ENCODE measurements at regions not wholly inside any gene's neighbourhood (a gene's known extent, or its start where the extent isn't known, plus 50 kb on each side); places are given as distances from the start of the nearest gene placed in this dataset.

DNA sequence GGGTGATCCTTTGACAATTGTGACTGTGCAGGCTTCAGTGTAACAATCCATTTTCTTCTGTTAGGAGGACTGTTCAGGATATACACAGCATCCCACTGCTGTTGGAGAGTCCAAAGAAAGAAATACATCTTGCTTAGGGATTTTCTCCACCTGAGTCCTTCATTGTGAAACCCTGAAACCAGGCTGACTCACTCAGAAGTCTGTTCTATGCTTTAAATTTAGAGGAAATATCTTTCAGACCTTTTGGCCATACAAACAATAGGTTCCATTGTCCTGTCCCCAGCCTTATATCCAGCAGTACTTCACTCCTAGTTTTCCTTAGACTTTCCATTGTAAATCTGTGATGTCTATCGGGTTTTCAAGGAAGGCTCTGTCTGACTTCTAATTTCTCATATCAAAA, 379.1 kb downstream of the SUCLA2 start:
- no peak for DNase-seq (ENCODE audit: low spot score)

- peak; percentile 4 for DNase-seq (ENCODE audit: low spot score)
These were observed 389.3 kb downstream of the SUCLA2 start for GRCh38 chr13:47611664-47612288.

- no peak for DNase-seq (ENCODE audit: low spot score)
These were observed 390.4 kb downstream of the SUCLA2 start for GRCh38 chr13:47610687-47611086.

DNA sequence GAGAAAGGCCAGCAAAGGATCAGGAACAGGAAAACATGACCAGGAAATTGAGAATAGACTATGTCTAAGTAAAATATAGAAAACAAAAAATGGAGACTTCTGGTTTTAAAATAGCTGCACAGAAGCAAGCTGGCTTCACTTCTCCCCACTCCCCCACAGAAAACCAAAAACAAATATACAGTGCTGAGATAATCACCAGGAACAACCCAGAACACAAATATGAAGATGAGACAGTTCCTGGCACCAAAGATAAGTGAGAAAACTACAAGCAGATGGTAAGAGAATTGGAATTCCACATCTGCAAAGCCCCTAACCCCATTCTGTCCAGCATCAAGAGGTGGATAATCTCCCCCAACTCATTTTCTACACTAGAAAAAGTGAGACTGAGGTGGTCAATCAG, 397.7 kb downstream of the SUCLA2 start:
- DNase-seq (ENCODE audit: low spot score): no peak

- peak; percentile 7 for DNase-seq (ENCODE audit: low spot score)
These were observed 402.6 kb downstream of the SUCLA2 start for GRCh38 chr13:47598340-47598911.

GRCh38 chr13:47594833-47595232, 406.2 kb downstream of the SUCLA2 start:
- peak; percentile 19 for DNase-seq (ENCODE audit: low spot score)

DNA sequence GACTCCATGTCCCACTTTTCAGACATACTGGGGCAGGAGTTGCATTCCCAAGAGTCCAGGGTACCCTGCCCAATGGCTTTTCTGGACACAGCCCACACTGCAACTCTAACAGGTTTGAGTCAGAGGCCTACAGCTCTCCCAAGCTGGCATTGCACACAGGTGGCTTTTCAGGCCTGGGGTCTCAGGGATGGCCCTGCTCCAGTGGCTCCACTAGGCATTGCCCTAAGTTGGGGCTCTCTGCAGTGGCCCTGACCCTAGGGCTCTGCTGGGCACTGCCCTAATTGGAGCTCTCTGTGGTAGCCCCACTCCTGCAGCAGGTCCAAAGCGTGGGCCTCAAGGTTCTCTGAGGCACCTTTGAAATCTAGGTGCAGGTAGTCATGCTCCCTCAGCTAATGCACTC, 408.8 kb downstream of the SUCLA2 start:
- no peak for DNase-seq (ENCODE audit: low spot score)

GRCh38 chr13:47588676-47589075, 412.4 kb downstream of the SUCLA2 start:
- DNase-seq (ENCODE audit: low spot score): no peak

DNA sequence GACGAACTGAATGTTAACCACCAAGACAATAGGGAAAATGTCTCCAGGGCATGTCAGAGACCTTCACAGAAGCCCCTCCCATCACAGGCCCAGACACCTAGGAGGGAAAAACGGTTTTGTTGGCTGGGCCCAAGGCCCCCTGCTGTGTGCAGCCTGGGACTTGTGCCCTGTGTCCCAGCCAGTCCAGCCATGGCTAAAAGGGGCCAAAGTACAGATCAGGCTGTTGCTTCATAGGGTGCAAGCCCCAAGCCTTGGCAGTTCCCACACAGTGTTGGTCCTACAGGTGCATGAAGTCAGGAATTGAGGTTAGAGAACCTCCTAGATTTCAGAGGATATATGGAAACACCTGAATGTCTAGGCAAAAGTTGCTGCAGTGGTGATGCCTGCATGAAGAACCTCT, 428.7 kb downstream of the SUCLA2 start:
- DNase-seq (ENCODE audit: low spot score): no peak

- DNase-seq (ENCODE audit: low spot score): no peak
These were observed 437.0 kb downstream of the SUCLA2 start for GRCh38 chr13:47564041-47564440.

DNA sequence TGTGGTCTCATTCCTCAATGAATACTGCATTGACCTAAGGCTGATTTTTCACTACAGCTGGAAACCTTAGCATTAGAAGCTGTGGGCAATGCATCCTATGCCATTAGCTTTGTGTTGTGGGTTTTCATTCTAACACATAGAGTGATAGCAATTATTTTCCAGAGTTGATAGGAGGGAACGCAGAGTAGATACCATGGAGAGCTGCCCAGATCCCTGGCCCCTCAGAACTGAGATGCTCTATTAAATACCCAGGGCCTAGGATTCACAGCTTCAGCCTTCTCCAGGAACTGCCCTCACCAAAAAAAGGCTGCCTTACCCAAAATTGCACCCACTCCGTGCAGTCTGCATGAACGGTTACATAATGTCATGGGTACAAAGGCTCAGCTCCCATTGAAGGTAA, 444.4 kb downstream of the SUCLA2 start:
- DNase-seq (ENCODE audit: low spot score): no peak

DNA sequence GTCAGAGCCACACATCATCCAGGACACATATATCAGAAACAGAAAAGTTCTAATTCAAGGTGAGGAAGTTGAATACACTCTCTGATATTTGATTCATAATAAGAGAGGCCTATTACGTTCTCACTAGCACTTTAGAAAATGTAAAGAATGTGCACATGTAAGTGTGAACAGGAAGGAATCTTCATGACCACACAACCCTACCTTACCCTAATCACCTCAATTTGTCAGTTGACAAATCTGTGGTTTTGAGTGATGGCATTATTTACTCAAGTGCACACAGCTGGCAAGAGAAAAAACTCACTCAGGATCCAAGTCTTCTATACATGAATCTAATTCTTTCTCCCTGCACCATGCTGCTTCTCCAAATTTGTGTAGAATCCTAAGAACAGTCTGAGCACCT, 445.8 kb downstream of the SUCLA2 start:
- DNase-seq (ENCODE audit: low spot score): peak; percentile 5

GRCh38 chr13:47553329-47553977, 447.6 kb downstream of the SUCLA2 start:
- no peak for DNase-seq (ENCODE audit: low spot score)

GRCh38 chr13:47549219-47549752, 451.8 kb downstream of the SUCLA2 start:
- no peak for DNase-seq (ENCODE audit: low spot score)

DNA sequence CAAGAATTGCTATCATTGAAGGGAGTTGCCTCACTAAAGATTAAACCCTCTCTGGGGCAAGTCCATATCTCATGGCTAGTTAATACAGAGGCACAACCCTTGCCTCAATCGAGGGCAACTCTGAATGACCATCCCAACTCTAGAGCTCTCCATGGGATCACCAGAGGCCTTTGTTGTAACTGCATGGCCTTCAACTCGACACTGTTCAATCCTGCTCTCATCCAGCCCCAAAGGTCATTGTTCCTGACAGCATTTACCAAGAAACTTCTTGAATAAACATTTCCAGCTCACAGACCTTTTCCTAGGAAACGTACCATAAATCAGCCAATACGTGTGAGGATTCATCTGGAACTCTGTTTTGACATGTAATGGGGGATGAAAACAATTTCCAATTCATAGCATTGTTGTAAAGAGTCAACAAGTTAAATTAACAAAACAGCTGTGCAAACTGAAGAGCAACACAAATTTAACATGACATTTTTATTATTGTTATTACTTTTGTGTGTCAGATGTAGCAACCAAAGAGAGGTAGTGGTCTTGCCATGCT, 452.7 kb downstream of the SUCLA2 start:
- DNase-seq (ENCODE audit: low spot score): no peak

DNA sequence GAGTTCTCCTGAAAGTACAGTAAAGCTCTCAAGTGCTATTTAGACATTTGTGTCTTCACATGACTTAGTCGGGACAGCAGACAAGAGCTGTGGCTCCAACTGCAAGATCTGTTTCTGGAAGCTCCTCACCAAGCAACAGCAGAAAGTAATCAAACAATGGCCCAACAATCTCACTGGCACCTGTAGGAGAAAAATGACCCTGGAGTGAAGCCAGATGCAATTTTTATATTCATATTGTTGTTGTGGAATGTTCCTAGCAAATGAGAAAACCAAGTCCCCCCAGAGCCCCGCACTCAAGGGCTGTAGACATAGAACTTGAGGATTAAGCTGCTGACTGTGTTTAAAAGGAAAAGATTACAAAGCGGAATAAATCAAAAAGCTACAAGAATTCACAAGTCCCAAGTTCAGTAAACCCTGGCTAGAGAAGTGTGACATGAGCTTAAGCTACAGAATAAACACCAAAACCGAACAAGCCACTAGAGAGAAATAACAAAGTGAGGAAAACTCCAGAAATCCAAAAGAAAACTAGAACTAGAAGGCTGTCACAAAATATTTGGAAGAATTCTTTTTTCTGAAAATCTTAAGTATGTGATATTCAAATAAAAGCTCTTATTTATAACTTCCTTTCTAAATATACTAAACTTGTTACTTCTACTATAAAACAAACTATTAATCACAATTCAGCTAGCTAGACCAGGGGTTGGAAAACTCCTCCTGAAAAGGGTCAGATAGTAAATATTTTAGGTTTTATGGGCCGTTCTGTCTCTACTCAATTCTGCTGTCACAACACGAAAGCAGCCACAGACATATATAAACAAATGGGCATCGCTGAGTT, 454.5 kb downstream of the SUCLA2 start:
- no peak for DNase-seq (ENCODE audit: low spot score)

DNA sequence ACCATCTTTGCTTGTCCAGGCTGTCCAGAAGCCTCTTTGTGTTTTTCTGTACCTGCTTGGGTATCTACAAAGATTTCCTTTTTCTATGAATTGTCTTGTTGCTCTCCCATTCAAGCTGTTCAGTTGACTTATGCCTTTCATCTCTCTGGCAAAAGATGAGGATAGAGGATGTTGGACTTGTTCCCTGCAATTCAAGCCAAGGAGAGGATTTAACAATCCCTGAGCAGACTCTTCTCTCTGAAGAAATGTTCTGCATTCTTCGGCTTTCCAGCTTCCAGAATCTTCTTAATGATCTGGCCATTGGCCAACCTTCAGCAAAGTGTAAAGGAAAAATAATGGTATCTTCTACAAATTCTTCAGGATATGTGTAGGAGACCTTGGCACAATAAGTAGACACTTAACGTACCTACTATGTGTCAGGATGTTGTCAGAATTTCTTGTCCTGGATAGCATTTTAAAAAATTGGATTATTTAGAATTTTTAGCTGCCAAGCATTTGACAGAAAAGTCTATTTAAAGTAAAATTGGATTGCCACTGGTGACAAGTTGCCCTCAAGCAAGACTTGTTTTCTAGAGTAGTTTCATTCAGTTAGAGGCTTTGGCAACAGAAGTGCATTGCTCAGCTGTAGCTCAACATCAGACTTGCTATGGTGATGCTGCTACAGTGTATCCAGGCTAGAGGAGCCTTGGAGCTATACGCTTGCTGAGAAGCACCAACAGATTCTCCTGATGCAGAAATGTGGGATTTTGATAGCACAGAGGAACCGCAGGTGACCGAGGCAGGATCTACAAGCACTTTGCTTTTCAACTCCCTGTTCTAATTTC, 455.7 kb downstream of the SUCLA2 start:
- no peak for DNase-seq (ENCODE audit: low spot score)

GRCh38 chr13:47539317-47539716, 461.8 kb downstream of the SUCLA2 start:
- no peak for DNase-seq (ENCODE audit: low spot score)

- DNase-seq (ENCODE audit: low spot score): no peak
These were observed 477.3 kb downstream of the SUCLA2 start for GRCh38 chr13:47523771-47524170.

GRCh38 chr13:47521890-47522487, 479.1 kb downstream of the SUCLA2 start:
- no peak for DNase-seq (ENCODE audit: low spot score)

DNA sequence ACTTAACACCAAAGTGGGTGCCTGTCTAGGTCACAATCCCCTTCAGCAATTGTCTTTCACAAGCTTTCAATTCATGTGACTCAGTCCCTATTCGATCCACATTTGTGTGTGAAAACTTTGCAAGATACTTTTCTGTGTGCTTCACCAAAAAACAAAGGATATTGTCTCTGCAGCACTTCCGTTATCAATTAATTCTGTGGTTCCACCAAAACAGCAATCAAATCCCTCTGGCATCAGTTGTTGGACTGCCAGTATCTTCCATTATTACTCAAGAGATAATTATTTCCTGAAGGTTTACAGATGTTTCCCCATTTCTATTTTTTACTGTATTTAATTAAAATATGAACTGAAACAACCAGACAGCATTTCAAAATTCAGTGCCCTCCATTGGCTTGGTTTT, 481.4 kb downstream of the SUCLA2 start:
- DNase-seq (ENCODE audit: low spot score): no peak
